Activated CD4-positive, alpha-beta memory T cell treated with anti-CD3 and anti-CD28 coated beads, Interleukin-2, amount 10 ng/mL, durations not matched to agents 7 days and 5 days (primary cell): ENCODE measurements at regions not wholly inside any gene's neighbourhood (a gene's known extent, or its start where the extent isn't known, plus 50 kb on each side); places are given as distances from the start of the nearest gene placed in this dataset.
"Not testable (repeated sequence)": the region's sequence is repeated elsewhere in the genome, so short reads cannot be mapped to it uniquely, and the experiment has no call there.

ENCODE experiments used
- CTCF ChIA-PET: fragments of 350-600 bp; sonication (Branson Sonifier 250); formaldehyde crosslinking; loops from one replicate; lab custom pipeline; 2021; ENCODE audit warnings: antibody characterized with exemption, inconsistent platforms; lab: Charles Lee
- POLR2A ChIA-PET: fragments of 350-600 bp; sonication (Branson Sonifier 250); formaldehyde crosslinking; loops from one replicate; lab custom pipeline; 2021; ENCODE audit warnings: antibody characterized with exemption; lab: Charles Lee
- DNase-seq: peaks from one replicate; pipeline ENCODE4 v3.0.0-alpha.2; 2020
- H3K27ac Mint-ChIP-seq: one replicate; pipeline ENCODE4 v1.8.0; 2021; ENCODE audit warnings: mild to moderate bottlenecking, mixed read lengths
- H3K27me3 Mint-ChIP-seq: one replicate; pipeline ENCODE4 v1.8.0; 2021; ENCODE audit warnings: mixed read lengths
- H3K36me3 Mint-ChIP-seq: one replicate; pipeline ENCODE4 v1.8.0; 2021; ENCODE audit warnings: low read depth, mixed read lengths
- H3K4me1 Mint-ChIP-seq: one replicate; pipeline ENCODE4 v1.8.0; 2021; ENCODE audit warnings: mixed read lengths
- H3K4me3 Mint-ChIP-seq: one replicate; pipeline ENCODE4 v1.8.0; 2021; ENCODE audit warnings: mild to moderate bottlenecking, mixed read lengths
- H3K9me3 Mint-ChIP-seq: one replicate; pipeline ENCODE4 v1.8.0; 2021; ENCODE audit warnings: mixed read lengths

DNA sequence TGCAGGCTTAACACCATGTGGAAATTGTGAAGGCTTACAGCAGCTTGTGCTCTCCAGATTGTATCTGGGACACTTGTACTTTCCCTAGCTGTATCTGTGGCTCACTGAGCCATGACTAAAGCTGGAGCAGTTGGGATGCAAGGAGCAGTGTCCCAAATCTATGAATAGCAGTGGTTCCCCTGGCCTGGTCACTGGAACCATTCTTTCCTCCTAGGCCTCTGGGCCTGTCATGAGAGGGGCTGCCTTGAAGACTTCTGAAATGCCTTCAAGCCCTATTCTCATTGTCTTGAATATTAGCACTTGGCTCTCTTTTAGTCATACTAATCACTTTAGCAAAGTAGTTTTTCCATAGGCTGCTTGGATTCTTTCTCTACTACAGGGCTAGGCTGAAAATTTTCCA is 186.8 kb upstream of the LRATD1 start:
- no peak overlapping the region for H3K27ac Mint-ChIP-seq
- POLR2A ChIA-PET: no interaction called here
- CTCF ChIA-PET: no interaction called here
- no peaks in the 10 kb centered on the region for H3K4me1 Mint-ChIP-seq
- no peaks in the 10 kb centered on the region for H3K27me3 Mint-ChIP-seq
- no peaks in the 10 kb centered on the region for H3K36me3 Mint-ChIP-seq
- H3K9me3 Mint-ChIP-seq: peaks cover 4% of the 10 kb centered on the region
- no peak for DNase-seq
- no peak overlapping the region for H3K4me3 Mint-ChIP-seq

DNA sequence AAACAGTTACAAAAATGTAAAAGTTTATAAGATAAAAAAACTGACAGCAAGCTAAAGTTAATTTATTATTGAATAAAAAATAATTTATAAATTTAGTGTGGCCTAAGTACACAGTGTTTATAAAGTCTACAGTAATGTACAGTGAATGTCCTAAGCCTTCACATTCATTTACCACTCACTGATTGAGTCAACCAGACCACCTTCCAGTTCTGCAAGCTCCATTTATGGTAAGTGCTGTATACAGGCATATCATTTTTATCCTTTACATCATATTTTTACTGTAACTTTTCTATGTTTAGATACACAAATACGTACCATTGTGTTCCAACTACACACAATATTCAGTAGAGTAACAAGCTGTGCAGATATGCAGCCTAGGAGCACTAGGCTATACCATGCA is 184.2 kb upstream of the LRATD1 start:
- ChIA-PET CTCF (no interaction called here), POLR2A (no interaction called here)
- peaks cover 4% of the 10 kb centered on the region for H3K9me3 Mint-ChIP-seq
- no peak overlapping the region for H3K27ac Mint-ChIP-seq
- H3K36me3 Mint-ChIP-seq: no peaks in the 10 kb centered on the region
- no peaks in the 10 kb centered on the region for H3K27me3 Mint-ChIP-seq
- H3K4me1 Mint-ChIP-seq: no peaks in the 10 kb centered on the region
- no peak for DNase-seq
- H3K4me3 Mint-ChIP-seq: no peak overlapping the region

DNA sequence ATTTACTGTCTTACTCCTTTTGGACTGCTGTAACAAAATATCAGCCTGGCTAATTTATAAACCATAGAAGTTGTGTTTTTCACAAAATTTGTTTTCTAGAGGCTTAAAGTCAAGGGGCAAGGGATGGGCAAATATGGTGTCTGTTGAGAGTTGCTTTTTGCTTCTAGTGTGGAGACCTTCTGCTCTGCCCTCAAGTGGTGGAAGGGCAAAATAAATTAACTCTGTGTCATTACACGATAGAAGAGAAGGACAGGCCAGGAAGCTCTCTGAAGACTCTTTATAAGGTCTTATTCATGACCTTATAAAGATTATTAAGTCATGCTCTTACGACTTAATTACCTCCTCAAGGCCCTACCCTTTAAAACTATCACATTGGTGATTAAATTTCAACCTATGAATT is 181.2 kb upstream of the LRATD1 start:
- Mint-ChIP-seq H3K4me1 (no peaks in the 10 kb centered on the region), H3K27me3 (no peaks in the 10 kb centered on the region), H3K27ac (no peak overlapping the region), H3K4me3 (no peak overlapping the region), H3K36me3 (no peaks in the 10 kb centered on the region), H3K9me3 (peaks cover 6% of the 10 kb centered on the region)
- POLR2A ChIA-PET: no interaction called here
- CTCF ChIA-PET: no interaction called here
- DNase-seq: no peak

DNA sequence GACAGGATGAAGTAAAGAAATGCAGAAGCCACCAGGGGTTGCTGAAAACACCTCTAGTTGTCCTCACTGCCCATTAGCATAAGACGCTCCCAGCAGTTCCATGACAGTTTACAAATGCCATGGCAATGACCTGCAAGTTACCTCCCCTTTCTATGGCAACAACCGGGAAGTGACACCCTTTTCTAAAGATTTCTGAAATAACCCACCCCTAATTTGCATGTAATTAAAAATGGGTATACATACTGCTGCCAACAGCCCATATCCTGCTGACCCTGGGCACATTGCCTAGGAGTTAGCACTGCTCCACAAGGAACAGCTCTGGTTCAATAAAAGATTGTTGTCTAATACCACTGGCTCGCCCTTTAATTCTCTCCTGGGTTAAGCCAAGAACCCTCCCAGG is 178.3 kb upstream of the LRATD1 start:
- no peak overlapping the region for H3K4me3 Mint-ChIP-seq

DNA sequence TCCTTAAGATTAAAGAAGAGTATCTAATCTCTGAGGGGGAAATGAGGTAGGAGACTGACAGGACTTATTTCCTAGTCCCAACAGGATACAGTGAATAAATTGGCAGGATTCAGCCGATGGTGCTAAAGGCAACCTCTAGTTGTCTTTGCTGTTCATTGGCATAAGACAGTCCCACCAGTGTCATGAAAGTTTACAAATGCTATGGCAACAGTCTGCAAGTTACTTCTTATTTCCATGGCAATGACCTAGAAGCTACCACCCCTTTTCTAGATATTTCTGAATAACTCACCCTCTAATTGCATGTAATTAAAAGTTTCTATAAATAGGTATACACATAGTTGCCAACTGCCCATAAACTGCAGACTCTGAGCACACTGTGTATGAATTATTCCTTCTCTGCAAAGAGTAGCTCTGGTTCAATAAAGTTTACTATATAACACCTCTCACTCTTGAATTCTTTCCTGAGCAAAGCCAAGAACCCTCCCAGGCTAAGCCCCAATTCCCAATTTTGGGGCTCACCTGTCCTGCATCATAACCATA is 172.7 kb upstream of the LRATD1 start:
- H3K27me3 Mint-ChIP-seq: no peaks in the 10 kb centered on the region
- CTCF ChIA-PET: no interaction called here
- no peak overlapping the region for H3K27ac Mint-ChIP-seq
- H3K9me3 Mint-ChIP-seq: peaks cover 6% of the 10 kb centered on the region
- POLR2A ChIA-PET: no interaction called here
- no peak for DNase-seq
- H3K36me3 Mint-ChIP-seq: no peaks in the 10 kb centered on the region
- no peak overlapping the region for H3K4me3 Mint-ChIP-seq
- no peaks in the 10 kb centered on the region for H3K4me1 Mint-ChIP-seq

More for the DNA sequence above, 178.3 kb upstream of the LRATD1 start:
- Mint-ChIP-seq H3K27ac (no peak overlapping the region), H3K4me1 (no peaks in the 10 kb centered on the region), H3K27me3 (no peaks in the 10 kb centered on the region), H3K36me3 (no peaks in the 10 kb centered on the region), H3K9me3 (peaks cover 6% of the 10 kb centered on the region)
- ChIA-PET POLR2A (no interaction called here), CTCF (no interaction called here)
- no peak for DNase-seq

DNA sequence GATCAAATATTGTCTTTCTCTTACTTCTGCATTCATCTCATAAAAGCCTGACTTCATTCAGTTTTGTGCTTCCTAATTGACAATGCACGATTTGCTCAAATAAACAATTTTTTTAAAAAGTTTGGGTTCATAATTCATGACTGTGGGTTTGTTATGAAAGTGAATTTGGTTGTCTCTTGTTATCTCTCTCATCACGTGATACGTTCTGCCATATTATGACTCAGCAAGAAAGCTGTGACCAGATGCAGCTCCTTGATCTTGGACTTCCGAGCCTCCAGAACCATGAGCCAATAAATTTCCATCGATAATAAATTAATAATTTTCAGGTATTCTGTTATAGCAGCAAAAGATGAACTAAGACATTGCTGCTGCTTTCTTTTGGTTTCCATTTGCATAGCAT is 156.5 kb upstream of the LRATD1 start:
- no peaks in the 10 kb centered on the region for H3K4me1 Mint-ChIP-seq
- ChIA-PET CTCF (no interaction called here), POLR2A (no interaction called here)
- no peak overlapping the region for H3K27ac Mint-ChIP-seq
- no peaks in the 10 kb centered on the region for H3K36me3 Mint-ChIP-seq
- H3K4me3 Mint-ChIP-seq: no peak overlapping the region
- H3K9me3 Mint-ChIP-seq: peaks cover 6% of the 10 kb centered on the region
- no peaks in the 10 kb centered on the region for H3K27me3 Mint-ChIP-seq
- no peak for DNase-seq

DNA sequence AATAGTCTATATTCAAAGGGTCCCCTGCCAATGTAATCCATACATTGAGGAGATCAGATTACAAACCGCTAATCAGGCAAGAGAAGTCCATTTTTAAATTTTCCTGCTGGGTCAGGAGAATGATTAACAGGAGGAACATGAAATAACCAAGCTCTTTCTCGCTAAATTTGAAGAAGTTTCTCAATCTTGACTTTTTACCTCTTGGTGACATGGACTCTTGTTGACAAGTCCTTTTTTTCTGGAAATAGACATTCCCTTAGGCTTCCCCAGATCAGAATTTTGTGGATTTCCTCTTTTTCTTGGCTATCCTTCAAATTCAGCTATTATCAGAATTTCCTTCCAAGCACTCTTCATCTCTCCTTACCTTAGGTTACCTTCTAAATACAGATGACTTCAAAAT is 153.0 kb upstream of the LRATD1 start:
- no peaks in the 10 kb centered on the region for H3K4me1 Mint-ChIP-seq
- peaks cover 3% of the 10 kb centered on the region for H3K9me3 Mint-ChIP-seq
- no peak for DNase-seq
- no peak overlapping the region for H3K4me3 Mint-ChIP-seq
- CTCF ChIA-PET: no interaction called here
- H3K27me3 Mint-ChIP-seq: no peaks in the 10 kb centered on the region
- H3K27ac Mint-ChIP-seq: no peak overlapping the region
- no peaks in the 10 kb centered on the region for H3K36me3 Mint-ChIP-seq
- POLR2A ChIA-PET: no interaction called here

DNA sequence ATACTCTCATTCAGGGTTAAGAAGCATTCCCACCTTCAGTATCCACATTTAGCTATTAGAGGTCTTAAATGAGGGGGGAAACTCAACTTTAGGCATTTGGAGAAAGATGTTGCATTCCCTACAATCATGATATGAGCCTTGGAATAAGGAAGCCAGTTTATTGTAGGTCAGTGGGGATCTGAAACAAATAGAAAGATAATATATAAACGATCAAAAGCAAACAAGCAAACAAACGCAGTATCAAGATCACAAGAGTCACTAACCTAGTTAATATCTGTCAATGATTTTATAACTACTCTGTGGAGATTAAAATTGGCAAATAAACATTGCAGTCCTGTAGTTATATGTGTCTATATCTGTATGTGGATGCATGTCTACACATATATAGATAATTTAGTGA is 152.4 kb upstream of the LRATD1 start:
- no peak overlapping the region for H3K27ac Mint-ChIP-seq
- H3K4me1 Mint-ChIP-seq: no peaks in the 10 kb centered on the region
- ChIA-PET POLR2A (no interaction called here), CTCF (no interaction called here)
- H3K9me3 Mint-ChIP-seq: peaks cover 3% of the 10 kb centered on the region
- DNase-seq: no peak
- no peak overlapping the region for H3K4me3 Mint-ChIP-seq
- no peaks in the 10 kb centered on the region for H3K27me3 Mint-ChIP-seq
- H3K36me3 Mint-ChIP-seq: no peaks in the 10 kb centered on the region

DNA sequence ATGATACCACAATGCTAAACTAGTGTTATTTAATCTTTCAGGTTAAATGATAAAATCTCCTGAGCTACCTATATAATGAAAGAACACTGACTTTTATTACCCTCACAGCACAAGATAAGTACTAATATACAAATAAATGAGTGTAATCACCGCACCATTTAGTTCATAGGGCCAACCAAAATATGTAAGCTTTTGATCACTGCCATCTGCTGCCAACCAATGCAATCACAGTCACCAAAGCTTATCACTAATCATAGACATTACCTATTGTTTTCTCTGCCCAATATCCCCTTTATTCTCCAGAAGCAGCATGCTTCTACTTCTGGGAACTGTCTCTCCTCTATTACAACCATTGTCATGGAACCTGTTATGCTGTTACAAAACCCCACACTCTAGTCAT is 151.6 kb upstream of the LRATD1 start:
- no peak for DNase-seq
- POLR2A ChIA-PET: no interaction called here
- Mint-ChIP-seq H3K4me1 (no peaks in the 10 kb centered on the region), H3K36me3 (no peaks in the 10 kb centered on the region), H3K9me3 (peaks cover 3% of the 10 kb centered on the region), H3K27ac (no peak overlapping the region), H3K4me3 (no peak overlapping the region), H3K27me3 (no peaks in the 10 kb centered on the region)
- CTCF ChIA-PET: no interaction called here

DNA sequence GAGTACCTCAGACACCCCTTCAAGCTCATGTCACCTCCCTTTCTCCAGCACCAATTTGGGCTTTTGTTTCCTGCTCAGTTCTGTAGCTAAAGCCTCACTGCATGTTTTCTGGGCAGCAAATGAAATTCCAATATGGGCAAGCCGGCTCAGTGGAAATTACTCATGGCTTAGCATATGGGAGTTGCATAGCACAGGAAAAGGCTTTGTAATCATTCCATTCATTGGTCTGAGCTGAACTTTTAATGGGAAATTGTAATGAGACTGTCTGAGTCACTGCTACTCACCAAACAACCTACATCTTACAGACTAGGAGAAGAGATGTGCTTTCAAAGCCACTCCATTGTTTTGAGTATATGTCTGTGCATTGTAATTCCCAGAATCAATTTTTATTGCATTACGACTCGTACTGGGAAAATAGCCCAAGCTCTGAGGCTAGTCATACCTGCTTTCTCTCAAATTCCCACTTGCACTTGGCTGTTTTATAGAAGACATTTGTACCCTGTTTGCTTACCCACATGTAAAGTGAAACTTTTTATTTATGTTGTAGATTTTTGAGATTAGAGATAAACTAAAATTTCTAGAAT is 139.5 kb upstream of the LRATD1 start:
- Mint-ChIP-seq H3K27ac (no peak overlapping the region), H3K4me3 (no peak overlapping the region)

DNA sequence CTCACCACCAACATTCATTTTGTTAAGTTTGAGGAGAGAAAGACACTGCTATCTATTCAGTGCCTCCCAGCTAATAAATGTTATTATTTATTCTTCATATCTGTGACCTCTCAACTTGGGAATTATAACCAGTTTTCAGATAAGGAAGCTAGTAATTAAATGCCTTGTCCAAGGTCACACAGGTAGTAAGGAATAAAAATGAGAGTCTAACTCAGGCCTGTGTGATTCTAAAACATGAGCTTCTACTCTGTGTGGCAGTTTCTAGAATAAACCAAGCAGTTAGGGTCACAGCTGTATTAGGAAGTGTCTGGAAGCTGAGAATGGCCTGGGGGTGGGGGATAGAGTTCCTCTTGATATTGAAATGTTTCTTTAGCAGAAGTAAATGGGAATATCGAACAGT is 137.8 kb upstream of the LRATD1 start:
- POLR2A ChIA-PET: no interaction called here
- CTCF ChIA-PET: interaction anchor here (0.7 kb wide), 1 partner anchor 116 kb away, joined by 3 read pairs; no protein-coding TSS in a partner anchor
- Mint-ChIP-seq H3K36me3 (no peaks in the 10 kb centered on the region), H3K9me3 (no peaks in the 10 kb centered on the region), H3K4me1 (no peaks in the 10 kb centered on the region), H3K4me3 (no peak overlapping the region), H3K27me3 (no peaks in the 10 kb centered on the region), H3K27ac (no peak overlapping the region)
- DNase-seq: no peak

More for the DNA sequence above, 139.5 kb upstream of the LRATD1 start:
- CTCF ChIA-PET: no interaction called here
- no peaks in the 10 kb centered on the region for H3K4me1 Mint-ChIP-seq
- POLR2A ChIA-PET: no interaction called here
- no peaks in the 10 kb centered on the region for H3K9me3 Mint-ChIP-seq
- no peaks in the 10 kb centered on the region for H3K27me3 Mint-ChIP-seq
- H3K36me3 Mint-ChIP-seq: no peaks in the 10 kb centered on the region
- no peak for DNase-seq

DNA sequence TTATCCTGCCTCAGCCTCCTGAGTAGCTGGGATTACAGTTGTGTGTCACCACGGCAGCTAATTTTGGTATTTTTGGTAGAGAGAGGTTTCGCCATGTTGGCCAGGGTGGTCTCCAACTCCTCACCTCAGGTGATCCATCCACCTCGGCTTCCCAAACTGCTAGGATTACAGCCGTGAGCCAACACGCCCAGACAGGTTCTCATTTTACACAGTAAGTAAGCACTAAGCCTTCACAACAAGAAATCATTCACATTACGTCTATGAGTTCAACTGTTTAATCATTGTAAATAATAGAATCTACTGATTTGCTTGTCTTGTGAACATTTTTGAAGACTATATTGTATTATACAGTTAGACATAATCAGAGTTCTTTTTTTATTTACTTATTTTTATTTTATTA is 131.5 kb upstream of the LRATD1 start:
- Mint-ChIP-seq H3K4me1 (no peaks in the 10 kb centered on the region), H3K4me3 (no peak overlapping the region), H3K27ac (no peak overlapping the region), H3K27me3 (no peaks in the 10 kb centered on the region), H3K9me3 (no peaks in the 10 kb centered on the region), H3K36me3 (no peaks in the 10 kb centered on the region)
- ChIA-PET CTCF (no interaction called here), POLR2A (no interaction called here)
- DNase-seq: no peak

DNA sequence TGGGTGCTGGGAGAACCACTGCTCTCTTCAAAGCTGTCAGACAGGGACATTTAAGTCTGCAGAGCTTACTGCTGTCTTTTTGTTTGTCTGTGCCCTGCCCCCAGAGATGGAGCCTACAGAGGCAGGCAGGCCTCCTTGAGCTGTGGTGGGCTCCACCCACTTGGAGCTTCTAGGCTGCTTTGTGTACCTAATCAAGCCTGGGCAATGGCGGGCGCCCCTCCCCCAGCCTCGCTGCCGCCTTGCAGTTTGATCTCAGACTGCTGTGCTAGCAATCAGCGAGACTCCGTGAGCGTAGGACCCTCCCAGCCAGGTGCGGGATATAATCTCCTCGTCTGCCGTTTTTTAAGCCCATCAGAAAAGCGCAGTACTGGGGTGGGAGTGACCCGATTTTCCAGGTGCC is 125.6 kb upstream of the LRATD1 start:
- not testable (repeated sequence) for H3K4me1 Mint-ChIP-seq, H3K36me3 Mint-ChIP-seq

DNA sequence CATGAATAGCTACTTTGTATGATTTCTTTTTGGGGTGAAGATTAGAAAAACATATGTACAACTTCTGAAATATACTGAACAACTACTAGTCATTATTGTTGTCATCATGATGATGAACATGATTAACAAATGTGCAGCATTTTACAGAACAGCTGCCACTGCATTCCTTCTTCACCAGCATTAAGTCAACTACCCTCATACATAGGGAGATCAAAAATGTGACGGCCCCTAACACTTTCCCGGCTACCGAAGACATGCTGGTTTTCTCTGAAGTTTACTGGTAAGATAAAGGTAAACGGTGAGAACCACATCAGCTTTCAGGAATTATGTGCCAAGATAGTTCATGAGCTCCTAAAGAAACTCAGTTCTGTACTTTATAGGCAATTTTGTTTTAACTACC is 121.0 kb upstream of the LRATD1 start:
- Mint-ChIP-seq H3K27me3 (no peaks in the 10 kb centered on the region), H3K36me3 (no peaks in the 10 kb centered on the region), H3K9me3 (peaks cover 20% of the 10 kb centered on the region), H3K4me3 (no peak overlapping the region), H3K4me1 (no peaks in the 10 kb centered on the region), H3K27ac (no peak overlapping the region)
- POLR2A ChIA-PET: no interaction called here
- CTCF ChIA-PET: no interaction called here
- DNase-seq: no peak

More for the DNA sequence above, 125.6 kb upstream of the LRATD1 start:
- H3K4me3 Mint-ChIP-seq, H3K27ac Mint-ChIP-seq, DNase-seq, POLR2A ChIA-PET, H3K27me3 Mint-ChIP-seq, CTCF ChIA-PET: not testable (repeated sequence)
- peaks cover 16% of the 10 kb centered on the region for H3K9me3 Mint-ChIP-seq
